SK-N-DZ (cell line): ENCODE measurements at regions not wholly inside any gene's neighbourhood (a gene's known extent, or its start where the extent isn't known, plus 50 kb on each side); places are given as distances from the start of the nearest gene placed in this dataset.

Experiments used
- DNase-seq: peaks from one replicate; pipeline ENCODE4 v3.0.0-alpha.2; 2015; ENCODE audit warnings: low spot score

GRCh38 chr10:121098211-121098610, 247.0 kb downstream of the WDR11 start:
- DNase-seq = no peak

- no peak for DNase-seq
Observed at GRCh38 chr10:121098751-121099150, 247.6 kb downstream of the WDR11 start.

GRCh38 chr10:121099181-121099580, 248.0 kb downstream of the WDR11 start:
- no peak for DNase-seq

- DNase-seq = no peak
Observed at GRCh38 chr10:121099592-121099991, 248.4 kb downstream of the WDR11 start.

GRCh38 chr10:121101561-121101960, 250.4 kb downstream of the WDR11 start:
- no peak for DNase-seq

- DNase-seq = no peak
Observed at GRCh38 chr10:121102706-121103105, 251.5 kb downstream of the WDR11 start.

- no peak for DNase-seq
Observed at GRCh38 chr10:121104476-121105111, 253.4 kb downstream of the WDR11 start.

GRCh38 chr10:121106611-121107010, 255.4 kb downstream of the WDR11 start:
- no peak for DNase-seq

GRCh38 chr10:121108051-121108450, 256.9 kb downstream of the WDR11 start:
- no peak for DNase-seq

GRCh38 chr10:121110369-121110768, 259.2 kb downstream of the WDR11 start:
- DNase-seq = no peak

GRCh38 chr10:121112136-121112535, 261.0 kb downstream of the WDR11 start:
- no peak for DNase-seq

GRCh38 chr10:121112579-121113384, 261.6 kb downstream of the WDR11 start:
- no peak for DNase-seq

GRCh38 chr10:121113385-121113696, 262.2 kb downstream of the WDR11 start:
- DNase-seq = no peak

- peak; percentile 73 for DNase-seq
Observed at GRCh38 chr10:121113911-121114310, 262.7 kb downstream of the WDR11 start.

GRCh38 chr10:121115154-121115553, 264.0 kb downstream of the WDR11 start:
- DNase-seq = no peak

GRCh38 chr10:121121462-121121861, 270.3 kb downstream of the WDR11 start:
- DNase-seq = no peak

GRCh38 chr10:121127151-121127906, 276.2 kb downstream of the WDR11 start:
- DNase-seq = no peak

GRCh38 chr10:121128164-121128563, 277.0 kb downstream of the WDR11 start:
- no peak for DNase-seq

- no peak for DNase-seq
Observed at GRCh38 chr10:121129266-121129665, 278.1 kb downstream of the WDR11 start.

- DNase-seq = no peak
Observed at GRCh38 chr10:121130382-121130781, 279.2 kb downstream of the WDR11 start.

GRCh38 chr10:121131014-121131413, 279.9 kb downstream of the WDR11 start:
- no peak for DNase-seq

- DNase-seq = no peak
Observed at GRCh38 chr10:121131426-121132265, 280.5 kb downstream of the WDR11 start.
